Right lobe of liver (tissue), 4 donors: ENCODE measurements at regions not wholly inside any gene's neighbourhood (a gene's known extent, or its start where the extent isn't known, plus 50 kb on each side); places are given as distances from the start of the nearest gene placed in this dataset.
"Not testable (repeated sequence)": the region's sequence is repeated elsewhere in the genome, so short reads cannot be mapped to it uniquely, and the experiment has no call there.

Source experiments
- CTCF ChIP-seq, 4 donors: fragments of 200-600 bp in 3 of 4; fragments of 450-650 bp in 1 of 4; IDR thresholded peaks; one replicate each; pipeline versions ENCODE4 v1.5.1 to v1.8.0; 2016 to 2022; ENCODE audit warnings: antibody characterized with exemption in 4 of 4, mild to moderate bottlenecking in 2 of 4
- POLR2A ChIP-seq: fragments of 450-650 bp; IDR thresholded peaks from one replicate; pipeline ENCODE4 v1.6.1; 2017; ENCODE audit warnings: antibody characterized with exemption, mild to moderate bottlenecking
- donor health status: DM: no; HTN: no; CAD: no.
- donor health status: DM: no; HTN: no; CAD: no.
- donor health status: DM: no; HTN: yes; CAD: no.

- not testable (repeated sequence) for TF ChIP-seq POLR2A; CTCF (IDR thresholded peaks at IDR 0.05)
Observed at GRCh38 chrX:85529141-85529540, 149.7 kb upstream of the POF1B start.
